KMS-11 (cell line): ENCODE measurements at regions not wholly inside any gene's neighbourhood (a gene's known extent, or its start where the extent isn't known, plus 50 kb on each side); places are given as distances from the start of the nearest gene placed in this dataset.

Experiments used
- H2AFZ ChIP-seq: fragments of 200-600 bp; sonication (generic); 2 replicates; pipeline ENCODE4 v1.6.1; 2016; ENCODE audit warnings: antibody characterized with exemption, mixed run types, low read depth
- H3K27ac ChIP-seq: fragments of 200-600 bp; sonication (generic); 2 replicates; pipeline ENCODE4 v1.6.1; 2016; ENCODE audit warnings: mild to moderate bottlenecking, mixed run types
- H3K27me3 ChIP-seq: fragments of 200-600 bp; sonication (generic); 2 replicates; pipeline ENCODE4 v1.6.1; 2017; ENCODE audit warnings: mild to moderate bottlenecking, low read depth, mixed run types, moderate library complexity; ENCODE audit not compliant: insufficient read depth
- H3K36me3 ChIP-seq: fragments of 200-600 bp; sonication (generic); 2 replicates; pipeline ENCODE4 v1.6.1; 2017; ENCODE audit warnings: mild to moderate bottlenecking, mixed run types; ENCODE audit not compliant: insufficient read depth
- H3K4me1 ChIP-seq: fragments of 200-600 bp; sonication (generic); 2 replicates; pipeline ENCODE4 v1.6.1; 2016; ENCODE audit warnings: mild to moderate bottlenecking, low read depth, mixed run types; ENCODE audit not compliant: poor library complexity, severe bottlenecking
- H3K4me2 ChIP-seq: fragments of 200-600 bp; sonication (generic); 2 replicates; pipeline ENCODE4 v1.7.0; 2016; ENCODE audit warnings: mild to moderate bottlenecking, mixed run types
- H3K4me3 ChIP-seq: fragments of 200-600 bp; sonication (generic); IDR thresholded peaks from 2 replicates; pipeline ENCODE4 v1.6.1; 2017; ENCODE audit warnings: low read depth, low read length, mixed read lengths; ENCODE audit not compliant: insufficient read depth
- H3K79me2 ChIP-seq: fragments of 200-600 bp; sonication (generic); 2 replicates; pipeline ENCODE4 v1.6.1; 2016; ENCODE audit warnings: low read depth, mixed run types; ENCODE audit not compliant: insufficient read depth
- H3K9ac ChIP-seq: fragments of 200-600 bp; sonication (generic); 2 replicates; pipeline ENCODE4 v1.6.1; 2016; ENCODE audit warnings: mild to moderate bottlenecking, mixed run types
- H4K20me1 ChIP-seq: fragments of 200-600 bp; sonication (generic); 2 replicates; pipeline ENCODE4 v1.6.1; 2016; ENCODE audit warnings: mild to moderate bottlenecking, mixed run types; ENCODE audit not compliant: insufficient read depth
- TF ChIP-seq, protein P1 (sequence below): fragments of 200-600 bp; sonication (generic); conservative IDR thresholded peaks from 2 replicates; pipeline ENCODE4 v1.6.1; 2017; ENCODE audit warnings: low read depth, mild to moderate bottlenecking, antibody characterized with exemption, low read length, moderate library complexity, mixed read lengths

DNA sequence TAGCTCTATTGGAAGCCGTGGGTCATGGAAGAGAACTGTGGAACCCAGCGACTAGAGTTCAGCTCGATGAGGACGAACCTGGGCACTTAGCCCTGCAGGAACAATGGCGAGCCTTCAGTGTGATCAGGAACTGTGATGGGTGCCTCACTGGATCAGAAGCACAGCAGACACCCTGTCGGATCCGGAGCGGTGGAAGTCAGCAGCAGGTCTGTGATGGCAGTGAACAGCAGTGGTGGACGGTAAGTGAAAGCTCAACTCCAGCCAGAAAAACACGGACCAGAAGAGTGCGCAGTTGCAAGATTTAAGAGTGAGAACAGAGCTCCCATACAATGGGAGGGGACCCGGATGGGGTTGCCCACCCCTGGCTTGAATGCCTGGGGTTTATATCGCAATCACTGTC, 282.2 kb downstream of the NSUN3 start:
- no peaks in the 10 kb centered on the region for H3K4me1 ChIP-seq
- H3K4me2 ChIP-seq: no peak overlapping the region
- H3K27me3 ChIP-seq: no peaks in the 10 kb centered on the region
- H3K4me3 ChIP-seq: no peak overlapping the region
- H4K20me1 ChIP-seq: no peaks in the 10 kb centered on the region
- no peak overlapping the region for H3K9ac ChIP-seq
- no peak overlapping the region for H3K27ac ChIP-seq
- TF ChIP-seq, protein P1, sequence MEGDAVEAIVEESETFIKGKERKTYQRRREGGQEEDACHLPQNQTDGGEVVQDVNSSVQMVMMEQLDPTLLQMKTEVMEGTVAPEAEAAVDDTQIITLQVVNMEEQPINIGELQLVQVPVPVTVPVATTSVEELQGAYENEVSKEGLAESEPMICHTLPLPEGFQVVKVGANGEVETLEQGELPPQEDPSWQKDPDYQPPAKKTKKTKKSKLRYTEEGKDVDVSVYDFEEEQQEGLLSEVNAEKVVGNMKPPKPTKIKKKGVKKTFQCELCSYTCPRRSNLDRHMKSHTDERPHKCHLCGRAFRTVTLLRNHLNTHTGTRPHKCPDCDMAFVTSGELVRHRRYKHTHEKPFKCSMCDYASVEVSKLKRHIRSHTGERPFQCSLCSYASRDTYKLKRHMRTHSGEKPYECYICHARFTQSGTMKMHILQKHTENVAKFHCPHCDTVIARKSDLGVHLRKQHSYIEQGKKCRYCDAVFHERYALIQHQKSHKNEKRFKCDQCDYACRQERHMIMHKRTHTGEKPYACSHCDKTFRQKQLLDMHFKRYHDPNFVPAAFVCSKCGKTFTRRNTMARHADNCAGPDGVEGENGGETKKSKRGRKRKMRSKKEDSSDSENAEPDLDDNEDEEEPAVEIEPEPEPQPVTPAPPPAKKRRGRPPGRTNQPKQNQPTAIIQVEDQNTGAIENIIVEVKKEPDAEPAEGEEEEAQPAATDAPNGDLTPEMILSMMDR: no peak
- H3K36me3 ChIP-seq: no peaks in the 10 kb centered on the region
- no peak overlapping the region for H2AFZ ChIP-seq
- no peaks in the 10 kb centered on the region for H3K79me2 ChIP-seq

DNA sequence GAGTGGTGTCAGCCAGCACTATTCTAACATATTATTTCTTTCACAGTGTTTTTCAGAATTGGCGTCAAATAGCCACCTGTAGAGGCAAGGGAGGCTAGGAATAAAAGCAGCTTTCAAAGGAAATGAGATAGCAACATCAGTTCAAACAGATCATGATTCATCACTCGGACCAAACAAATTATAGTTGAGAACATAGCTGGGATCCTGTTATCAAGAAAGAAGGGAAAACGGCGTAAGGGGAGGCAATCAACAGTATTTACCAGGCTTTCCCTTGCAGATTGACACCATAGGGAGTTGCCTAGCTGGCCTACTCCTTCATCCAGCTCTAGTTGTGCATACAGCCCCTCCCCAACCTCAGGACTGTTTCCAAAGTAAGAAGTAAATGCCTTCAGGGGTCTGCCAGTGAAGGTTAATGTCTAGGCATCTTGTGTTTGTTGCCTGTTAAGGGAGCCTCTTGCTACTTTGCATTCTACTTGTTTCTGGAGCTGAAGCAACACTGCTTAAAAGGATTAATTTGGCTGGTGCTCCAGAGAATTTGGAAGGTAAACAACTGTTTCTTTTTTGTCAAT, 286.5 kb downstream of the NSUN3 start:
- H3K27ac ChIP-seq: no peak overlapping the region

DNA sequence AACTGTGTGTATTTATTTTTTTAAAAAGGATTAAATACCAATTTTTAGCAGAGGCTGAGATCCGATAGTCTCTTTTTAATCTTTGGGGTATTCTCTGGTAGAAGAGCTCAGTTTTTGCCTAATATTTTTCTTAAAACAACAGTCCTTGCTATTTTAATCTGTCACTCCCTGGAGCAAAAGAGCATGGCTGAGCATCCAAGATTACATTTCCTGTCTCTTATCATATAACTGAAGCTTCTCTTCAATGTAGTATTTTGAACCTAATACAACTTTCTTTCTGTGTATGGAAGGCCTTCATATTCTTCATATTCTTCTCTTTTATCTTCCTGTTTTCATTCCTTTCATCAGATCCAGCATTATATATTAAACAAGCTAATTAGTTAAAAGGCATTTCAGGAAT, 293.7 kb downstream of the NSUN3 start:
- H3K4me2 ChIP-seq: no peak overlapping the region
- H3K79me2 ChIP-seq: no peaks in the 10 kb centered on the region
- no peaks in the 10 kb centered on the region for H4K20me1 ChIP-seq
- H2AFZ ChIP-seq: no peak overlapping the region
- no peaks in the 10 kb centered on the region for H3K4me1 ChIP-seq
- no peaks in the 10 kb centered on the region for H3K36me3 ChIP-seq
- no peak overlapping the region for H3K4me3 ChIP-seq
- no peak overlapping the region for H3K9ac ChIP-seq
- no peak overlapping the region for H3K27ac ChIP-seq
- TF ChIP-seq, protein P1: no peak
- H3K27me3 ChIP-seq: no peaks in the 10 kb centered on the region

More for the DNA sequence above, 286.5 kb downstream of the NSUN3 start:
- Histone ChIP-seq H4K20me1 (no peaks in the 10 kb centered on the region), H3K4me3 (no peak overlapping the region), H3K9ac (no peak overlapping the region), H3K27me3 (no peaks in the 10 kb centered on the region), H3K4me1 (no peaks in the 10 kb centered on the region), H3K36me3 (no peaks in the 10 kb centered on the region), H3K79me2 (no peaks in the 10 kb centered on the region), H2AFZ (no peak overlapping the region), H3K4me2 (no peak overlapping the region)
- TF ChIP-seq, protein P1: no peak

DNA sequence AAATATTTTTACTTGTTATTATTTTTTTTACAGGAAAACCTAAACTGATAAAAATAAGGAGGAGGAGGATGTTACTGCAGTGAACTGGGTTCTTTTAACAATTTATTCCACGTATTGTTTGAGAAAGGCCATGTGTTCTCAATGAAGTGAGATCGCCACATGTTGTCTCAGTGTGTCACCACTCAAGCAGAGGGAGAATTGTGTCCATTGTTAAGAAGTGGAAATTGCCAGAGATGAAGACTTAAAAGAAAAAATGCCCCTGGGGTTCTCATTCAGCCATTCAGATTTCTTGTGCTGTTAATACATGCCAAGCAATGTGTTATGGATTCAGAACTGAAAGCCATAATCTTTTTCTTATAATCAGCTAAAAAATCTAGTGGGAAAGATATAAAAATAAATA, 297.1 kb downstream of the NSUN3 start:
- no peaks in the 10 kb centered on the region for H3K36me3 ChIP-seq

More for the DNA sequence above, 297.1 kb downstream of the NSUN3 start:
- no peaks in the 10 kb centered on the region for H3K4me1 ChIP-seq
- no peak overlapping the region for H3K9ac ChIP-seq
- H3K4me2 ChIP-seq: no peak overlapping the region
- no peak overlapping the region for H3K4me3 ChIP-seq
- TF ChIP-seq, protein P1: no peak
- H4K20me1 ChIP-seq: no peaks in the 10 kb centered on the region
- no peak overlapping the region for H2AFZ ChIP-seq
- H3K27me3 ChIP-seq: no peaks in the 10 kb centered on the region
- H3K79me2 ChIP-seq: no peaks in the 10 kb centered on the region
- no peak overlapping the region for H3K27ac ChIP-seq
